Body of pancreas (tissue), 4 donors: ENCODE measurements at regions not wholly inside any gene's neighbourhood (a gene's known extent, or its start where the extent isn't known, plus 50 kb on each side); places are given as distances from the start of the nearest gene placed in this dataset.

Experiments used
- CTCF ChIP-seq, 7 experiments: fragments of 450-650 bp in 4 of 7; fragments of 200-600 bp in 3 of 7; sonication (generic) in 3 of 7; IDR thresholded peaks; one replicate each; pipeline ENCODE4 v1.5.1; 2016 to 2019; ENCODE audit warnings: antibody characterized with exemption in 7 of 7
- POLR2A ChIP-seq, 3 donors: fragments of 450-650 bp; IDR thresholded peaks; one replicate each; pipeline ENCODE4 v1.6.1; 2016; ENCODE audit warnings: antibody characterized with exemption in 3 of 3, mild to moderate bottlenecking in 2 of 3

GRCh38 chr18:37714691-37715090, 149.1 kb upstream of the CELF4 start:
- TF ChIP-seq POLR2A (IDR thresholded peaks at IDR 0.05), result no peak
- no peak for TF ChIP-seq CTCF (IDR thresholded peaks at IDR 0.05)
